ENCODE measurements at regions not wholly inside any gene's neighbourhood (a gene's known extent, or its start where the extent isn't known, plus 50 kb on each side); places are given as distances from the start of the nearest gene placed in this dataset.

DNA sequence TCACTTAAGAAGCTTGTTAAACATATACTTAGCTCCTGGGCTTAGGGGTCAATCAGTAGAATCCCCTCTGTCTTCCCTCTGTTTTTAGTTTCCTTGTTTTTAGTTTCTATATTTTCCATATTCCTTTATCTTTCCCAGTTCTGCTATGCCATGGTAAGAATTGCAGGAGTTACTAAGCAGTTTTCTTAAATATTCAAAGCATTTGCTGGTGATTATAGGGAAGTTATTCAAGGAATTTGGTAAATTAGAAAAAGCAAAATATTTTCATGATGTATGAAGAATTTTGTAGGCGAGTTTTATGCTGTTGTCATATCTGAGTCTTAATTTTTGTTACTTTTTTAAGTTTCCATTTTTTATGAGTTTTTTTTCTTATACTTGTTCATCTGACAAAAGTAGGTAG is 91.6 kb upstream of the NUDT6 start:
- TF ChIP-seq, protein P1, sequence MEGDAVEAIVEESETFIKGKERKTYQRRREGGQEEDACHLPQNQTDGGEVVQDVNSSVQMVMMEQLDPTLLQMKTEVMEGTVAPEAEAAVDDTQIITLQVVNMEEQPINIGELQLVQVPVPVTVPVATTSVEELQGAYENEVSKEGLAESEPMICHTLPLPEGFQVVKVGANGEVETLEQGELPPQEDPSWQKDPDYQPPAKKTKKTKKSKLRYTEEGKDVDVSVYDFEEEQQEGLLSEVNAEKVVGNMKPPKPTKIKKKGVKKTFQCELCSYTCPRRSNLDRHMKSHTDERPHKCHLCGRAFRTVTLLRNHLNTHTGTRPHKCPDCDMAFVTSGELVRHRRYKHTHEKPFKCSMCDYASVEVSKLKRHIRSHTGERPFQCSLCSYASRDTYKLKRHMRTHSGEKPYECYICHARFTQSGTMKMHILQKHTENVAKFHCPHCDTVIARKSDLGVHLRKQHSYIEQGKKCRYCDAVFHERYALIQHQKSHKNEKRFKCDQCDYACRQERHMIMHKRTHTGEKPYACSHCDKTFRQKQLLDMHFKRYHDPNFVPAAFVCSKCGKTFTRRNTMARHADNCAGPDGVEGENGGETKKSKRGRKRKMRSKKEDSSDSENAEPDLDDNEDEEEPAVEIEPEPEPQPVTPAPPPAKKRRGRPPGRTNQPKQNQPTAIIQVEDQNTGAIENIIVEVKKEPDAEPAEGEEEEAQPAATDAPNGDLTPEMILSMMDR (IDR thresholded peaks at IDR 0.05; ENCODE audit: low read depth, low read length), result no peak
- TF ChIP-seq EZH2phosphoT487 (IDR thresholded peaks at IDR 0.05; ENCODE audit: low read depth), result no peak
